ENCODE measurements at regions not wholly inside any gene's neighbourhood (a gene's known extent, or its start where the extent isn't known, plus 50 kb on each side); places are given as distances from the start of the nearest gene placed in this dataset.

- no peak for DNase-seq
Measured at GRCh38 chr16:79439901-79440300, 160.6 kb downstream of the MAF start.

- no peak for DNase-seq
Measured at GRCh38 chr16:79437764-79438751, 162.5 kb downstream of the MAF start.

- DNase-seq: no peak
Measured at GRCh38 chr16:79436885-79437284, 163.7 kb downstream of the MAF start.

- no peak for DNase-seq
Measured at GRCh38 chr16:79434771-79435170, 165.8 kb downstream of the MAF start.

- DNase-seq: no peak
Measured at GRCh38 chr16:79434092-79434491, 166.4 kb downstream of the MAF start.

GRCh38 chr16:79431923-79432322, 168.6 kb downstream of the MAF start:
- no peak for DNase-seq

GRCh38 chr16:79430191-79430678, 170.3 kb downstream of the MAF start:
- DNase-seq: no peak

- no peak for DNase-seq
Measured at GRCh38 chr16:79429381-79430190, 171.0 kb downstream of the MAF start.

GRCh38 chr16:79426663-79427062, 173.9 kb downstream of the MAF start:
- no peak for DNase-seq

GRCh38 chr16:79422064-79422463, 178.5 kb downstream of the MAF start:
- no peak for DNase-seq

GRCh38 chr16:79421126-79421525, 179.4 kb downstream of the MAF start:
- DNase-seq: no peak

- DNase-seq: no peak
Measured at GRCh38 chr16:79420493-79420892, 180.0 kb downstream of the MAF start.

- DNase-seq: no peak
Measured at GRCh38 chr16:79419148-79419547, 181.4 kb downstream of the MAF start.

GRCh38 chr16:79417601-79418008, 182.9 kb downstream of the MAF start:
- DNase-seq: peak in 1 of 2 donors; percentile 4

- DNase-seq: peak in 1 of 2 donors; percentile 25
Measured at GRCh38 chr16:79415983-79416640, 184.4 kb downstream of the MAF start.

- no peak for DNase-seq
Measured at GRCh38 chr16:79412783-79413225, 187.7 kb downstream of the MAF start.

- DNase-seq: no peak
Measured at GRCh38 chr16:79411805-79412204, 188.7 kb downstream of the MAF start.

GRCh38 chr16:79411357-79411756, 189.2 kb downstream of the MAF start:
- DNase-seq: no peak

GRCh38 chr16:79409978-79410377, 190.6 kb downstream of the MAF start:
- DNase-seq: no peak

- no peak for DNase-seq
Measured at GRCh38 chr16:79408355-79408754, 192.2 kb downstream of the MAF start.

- DNase-seq: no peak
Measured at GRCh38 chr16:79407461-79408135, 192.9 kb downstream of the MAF start.

GRCh38 chr16:79407005-79407404, 193.5 kb downstream of the MAF start:
- DNase-seq: no peak

All from CD4-positive, alpha-beta T cell treated with Interleukin-1 beta for 1 hour (primary cell).